Tibial artery (tissue), 4 donors: ENCODE measurements at regions not wholly inside any gene's neighbourhood (a gene's known extent, or its start where the extent isn't known, plus 50 kb on each side); places are given as distances from the start of the nearest gene placed in this dataset.

Source experiments
- DNase-seq, 2 donors: peaks; one replicate each; pipeline ENCODE4 v3.0.0-alpha.2; 2019
- H3K27ac ChIP-seq, 2 donors: fragments of 200-600 bp; sonication (generic) in 1 of 2; 1 replicate in 1 of 2; 2 replicates in 1 of 2; pipeline ENCODE4 v1.5.1; 2018 to 2019; ENCODE audit warnings: mild to moderate bottlenecking in 1 of 2
- H3K27me3 ChIP-seq, 2 donors: fragments of 200-600 bp; sonication (generic) in 1 of 2; one replicate each; pipeline versions ENCODE4 v1.5.1 to v1.6.0; 2016 to 2019
- H3K36me3 ChIP-seq, 3 donors: fragments of 200-600 bp; sonication (generic) in 2 of 3; one replicate each; pipeline ENCODE4 v1.5.1; 2016 to 2019; ENCODE audit warnings: mild to moderate bottlenecking in 2 of 3
- H3K4me1 ChIP-seq, 4 donors: fragments of 200-600 bp; sonication (generic) in 2 of 4; 1 replicate in 3 of 4; 2 replicates in 1 of 4; pipeline ENCODE4 v1.5.1; 2016 to 2019
- H3K4me3 ChIP-seq, 2 donors: fragments of 200-600 bp; sonication (generic) in 1 of 2; 1 replicate in 1 of 2; 2 replicates in 1 of 2; pipeline ENCODE4 v1.5.1; 2018 to 2019; ENCODE audit warnings: mild to moderate bottlenecking in 2 of 2
- H3K9me3 ChIP-seq, 3 donors: fragments of 200-600 bp; sonication (generic) in 1 of 3; one replicate each; pipeline ENCODE4 v1.5.1; 2016 to 2019
- intact Hi-C: fragments of 100-400 bp; cut with DNase I; formaldehyde crosslinking; loops from one replicate; pipeline ENCODE4 v1.15.0; 2023; ENCODE audit warnings: low total_unique reads
- TF ChIP-seq, protein P1 (sequence below), 2 experiments: fragments of 200-600 bp in 1 of 2; fragments of 450-650 bp in 1 of 2; IDR thresholded peaks; one replicate each; pipeline ENCODE4 v1.5.1; 2017 to 2019; ENCODE audit warnings: antibody characterized with exemption in 2 of 2, mild to moderate bottlenecking in 1 of 2, moderate library complexity in 1 of 2

DNA sequence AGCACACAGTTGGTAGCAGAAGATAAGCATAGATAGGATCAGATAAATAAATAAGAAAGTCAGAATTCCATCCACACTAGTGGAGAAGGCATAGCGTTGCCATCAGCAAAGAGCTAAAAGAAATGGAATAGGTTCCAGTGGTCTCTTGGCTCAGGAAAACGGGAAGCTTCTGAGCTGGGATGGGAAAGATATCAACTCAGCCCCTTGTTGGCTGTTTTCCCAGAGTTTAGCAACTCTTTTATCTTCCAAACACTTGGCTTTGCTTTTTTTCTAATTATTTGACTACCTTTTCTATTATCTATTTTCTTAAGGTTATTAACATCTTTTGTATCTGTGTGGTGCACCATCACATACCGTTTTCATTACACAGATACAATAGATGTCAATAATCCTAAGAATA, 445.7 kb upstream of the TRPC7 start:
- Histone ChIP-seq H3K27me3 (no peaks in the 10 kb centered on the region), H3K4me1 (peaks cover 0 to 6% (median 0%) of the 10 kb centered on the region in 4 donors), H3K36me3 (no peaks in the 10 kb centered on the region), H3K4me3 (no peak overlapping the region), H3K9me3 (no peaks in the 10 kb centered on the region), H3K27ac (no peak overlapping the region)
- intact Hi-C loops = no loop called here
- TF ChIP-seq, protein P1, sequence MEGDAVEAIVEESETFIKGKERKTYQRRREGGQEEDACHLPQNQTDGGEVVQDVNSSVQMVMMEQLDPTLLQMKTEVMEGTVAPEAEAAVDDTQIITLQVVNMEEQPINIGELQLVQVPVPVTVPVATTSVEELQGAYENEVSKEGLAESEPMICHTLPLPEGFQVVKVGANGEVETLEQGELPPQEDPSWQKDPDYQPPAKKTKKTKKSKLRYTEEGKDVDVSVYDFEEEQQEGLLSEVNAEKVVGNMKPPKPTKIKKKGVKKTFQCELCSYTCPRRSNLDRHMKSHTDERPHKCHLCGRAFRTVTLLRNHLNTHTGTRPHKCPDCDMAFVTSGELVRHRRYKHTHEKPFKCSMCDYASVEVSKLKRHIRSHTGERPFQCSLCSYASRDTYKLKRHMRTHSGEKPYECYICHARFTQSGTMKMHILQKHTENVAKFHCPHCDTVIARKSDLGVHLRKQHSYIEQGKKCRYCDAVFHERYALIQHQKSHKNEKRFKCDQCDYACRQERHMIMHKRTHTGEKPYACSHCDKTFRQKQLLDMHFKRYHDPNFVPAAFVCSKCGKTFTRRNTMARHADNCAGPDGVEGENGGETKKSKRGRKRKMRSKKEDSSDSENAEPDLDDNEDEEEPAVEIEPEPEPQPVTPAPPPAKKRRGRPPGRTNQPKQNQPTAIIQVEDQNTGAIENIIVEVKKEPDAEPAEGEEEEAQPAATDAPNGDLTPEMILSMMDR (IDR thresholded peaks at IDR 0.05) = no peak
- DNase-seq = no peak

DNA sequence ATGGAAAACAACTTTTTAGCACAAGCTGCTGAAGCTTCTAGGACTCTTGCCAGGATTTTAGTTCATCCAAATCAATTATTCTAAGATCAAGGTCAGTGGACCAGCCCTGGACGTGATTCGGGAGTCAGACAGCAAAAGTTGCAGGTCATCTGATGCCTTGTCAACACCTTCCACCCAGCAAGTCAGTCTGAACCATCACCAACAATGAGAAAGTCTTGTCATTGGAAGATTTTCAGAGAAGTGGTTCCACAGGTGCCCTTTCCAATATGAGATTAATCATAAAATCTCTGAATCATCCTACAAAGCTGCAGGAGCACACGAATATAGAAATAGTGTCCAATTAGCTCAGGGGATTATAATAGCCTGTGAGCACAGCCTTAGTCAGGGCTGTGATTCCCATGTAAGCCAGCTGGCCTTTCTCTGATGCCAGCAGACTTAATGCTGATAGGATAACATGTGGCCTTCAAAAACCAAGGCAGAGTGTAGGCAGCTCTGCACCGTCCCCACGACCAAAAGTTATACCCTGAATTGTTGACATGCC, 445.0 kb upstream of the TRPC7 start:
- H3K27me3 ChIP-seq = no peaks in the 10 kb centered on the region
- intact Hi-C loops = no loop called here
- H3K4me3 ChIP-seq = no peak overlapping the region
- H3K9me3 ChIP-seq = no peaks in the 10 kb centered on the region
- H3K36me3 ChIP-seq = no peaks in the 10 kb centered on the region
- no peak for DNase-seq
- TF ChIP-seq, protein P1 (IDR thresholded peaks at IDR 0.05) = no peak
- no peak overlapping the region for H3K27ac ChIP-seq
- H3K4me1 ChIP-seq = peaks cover 0 to 6% (median 0%) of the 10 kb centered on the region in 4 donors

DNA sequence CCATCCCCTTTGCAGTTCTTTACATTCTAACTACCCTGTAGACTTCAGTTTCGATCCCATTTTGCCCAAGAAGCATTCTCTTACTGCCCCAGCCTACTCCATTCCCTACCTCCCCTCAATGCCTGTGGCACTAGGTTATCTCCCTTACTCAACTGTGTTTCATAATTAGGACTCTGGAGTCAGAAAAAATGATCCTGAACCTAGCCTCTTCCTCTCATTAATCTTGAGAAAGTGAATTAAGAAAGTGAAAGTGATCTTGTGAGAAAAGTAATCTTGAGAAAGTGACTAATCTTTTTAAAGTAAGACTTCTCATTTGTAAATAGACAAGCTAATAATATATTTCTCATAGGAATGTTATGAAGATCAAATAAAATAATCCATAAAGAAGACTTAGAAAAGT, 444.0 kb upstream of the TRPC7 start:
- intact Hi-C loops = loop anchor here (10.0 kb wide), 1 partner anchor 685 kb away; the partner anchor contains the start of gene SPOCK1
- no peak overlapping the region for H3K4me3 ChIP-seq
- TF ChIP-seq, protein P1 (IDR thresholded peaks at IDR 0.05) = no peak
- H3K27ac ChIP-seq = no peak overlapping the region
- no peaks in the 10 kb centered on the region for H3K9me3 ChIP-seq
- no peaks in the 10 kb centered on the region for H3K27me3 ChIP-seq
- H3K36me3 ChIP-seq = no peaks in the 10 kb centered on the region
- no peak for DNase-seq
- peaks cover 0 to 6% (median 0%) of the 10 kb centered on the region in 4 donors for H3K4me1 ChIP-seq

DNA sequence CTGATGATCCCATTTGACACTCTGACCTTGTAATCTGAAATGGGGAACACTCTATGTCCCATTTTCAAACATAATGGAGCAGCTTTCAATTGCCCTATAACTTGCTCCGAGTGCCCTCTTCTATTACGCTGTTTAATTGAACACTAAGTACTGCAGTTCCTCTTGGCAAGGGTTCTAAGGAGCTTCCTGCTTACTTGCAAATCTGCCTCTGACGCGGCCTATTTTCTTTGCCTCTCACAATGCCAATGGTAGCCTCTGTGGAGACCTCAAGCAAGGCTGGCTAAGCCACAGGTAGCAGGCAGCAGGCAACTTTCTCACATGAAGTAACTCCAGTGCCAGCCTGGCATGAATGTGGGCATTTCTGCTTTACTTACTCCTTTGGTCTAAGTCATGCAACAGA, 443.4 kb upstream of the TRPC7 start:
- no peak for DNase-seq
- no peaks in the 10 kb centered on the region for H3K36me3 ChIP-seq

DNA sequence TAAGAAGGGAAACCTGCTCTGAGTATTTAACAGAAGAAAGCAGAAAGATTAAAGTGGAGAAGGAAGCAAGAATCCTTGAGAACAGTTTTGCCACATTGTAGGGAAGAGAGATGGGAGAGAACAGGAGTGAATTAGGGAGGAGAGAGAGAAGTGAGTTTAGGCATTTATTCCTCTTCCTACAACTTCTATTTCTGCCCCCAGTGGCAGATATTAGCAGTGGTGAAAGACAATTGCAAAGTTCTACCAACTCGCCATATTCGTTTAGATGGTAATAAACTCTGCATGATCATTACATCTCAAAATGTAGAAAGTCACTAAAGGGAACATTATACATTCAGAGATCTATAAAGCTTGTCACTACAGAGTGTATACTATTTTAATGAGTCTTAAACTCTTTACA, 440.1 kb upstream of the TRPC7 start:
- intact Hi-C loops = loop anchor here (10.0 kb wide), 1 partner anchor 689 kb away; the partner anchor contains the start of gene SPOCK1
- TF ChIP-seq, protein P1 (IDR thresholded peaks at IDR 0.05) = no peak

More for the DNA sequence above, 443.4 kb upstream of the TRPC7 start:
- Histone ChIP-seq H3K27ac (no peak overlapping the region), H3K4me1 (peaks cover 0 to 6% (median 0%) of the 10 kb centered on the region in 4 donors), H3K9me3 (no peaks in the 10 kb centered on the region), H3K4me3 (no peak overlapping the region), H3K27me3 (no peaks in the 10 kb centered on the region)
- intact Hi-C loops = loop anchor here (10.0 kb wide), 1 partner anchor 686 kb away; the partner anchor contains the start of gene SPOCK1
- TF ChIP-seq, protein P1 (IDR thresholded peaks at IDR 0.05) = no peak

More for the DNA sequence above, 440.1 kb upstream of the TRPC7 start:
- no peaks in the 10 kb centered on the region for H3K27me3 ChIP-seq
- no peak overlapping the region for H3K4me3 ChIP-seq
- no peak overlapping the region for H3K27ac ChIP-seq
- no peaks in the 10 kb centered on the region for H3K9me3 ChIP-seq
- no peaks in the 10 kb centered on the region for H3K36me3 ChIP-seq
- no peaks in the 10 kb centered on the region for H3K4me1 ChIP-seq
- no peak for DNase-seq
